Adrenal gland (tissue), 5 donors: ENCODE measurements at regions not wholly inside any gene's neighbourhood (a gene's known extent, or its start where the extent isn't known, plus 50 kb on each side); places are given as distances from the start of the nearest gene placed in this dataset.

Experiments used
- CTCF ChIP-seq, 6 experiments: fragments of 450-650 bp in 4 of 6; fragments of 200-600 bp in 2 of 6; sonication (generic) in 1 of 6; IDR thresholded peaks; 1 replicate in 5 of 6; 2 replicates in 1 of 6; pipeline versions ENCODE4 v1.5.1 to v1.8.0; 2016 to 2021; ENCODE audit warnings: antibody characterized with exemption in 6 of 6, mild to moderate bottlenecking in 2 of 6, moderate library complexity in 1 of 6
- POLR2A ChIP-seq, 2 donors: fragments of 450-650 bp; IDR thresholded peaks; one replicate each; pipeline ENCODE4 v1.6.1; 2017; ENCODE audit warnings: antibody characterized with exemption in 2 of 2, mild to moderate bottlenecking in 2 of 2, moderate library complexity in 1 of 2
- donor health status: DM: no; HTN: no; CAD: no.

GRCh38 chr14:53591816-53592215 lies 364.8 kb downstream of the BMP4 start:
- TF ChIP-seq CTCF (IDR thresholded peaks at IDR 0.05) = no peak
- no peak for TF ChIP-seq POLR2A (IDR thresholded peaks at IDR 0.05)
